Fibroblast of peridontal ligament (primary cell): ENCODE measurements at regions not wholly inside any gene's neighbourhood (a gene's known extent, or its start where the extent isn't known, plus 50 kb on each side); places are given as distances from the start of the nearest gene placed in this dataset.
"Not testable (repeated sequence)": the region's sequence is repeated elsewhere in the genome, so short reads cannot be mapped to it uniquely, and the experiment has no call there.

ENCODE experiments used
- DNase-seq: peaks from one replicate; pipeline ENCODE4 v3.0.0-alpha.2; 2010; ENCODE audit errors: extremely low read depth

- DNase-seq, result no peak
Observed at GRCh38 chr5:6273749-6274148, 104.6 kb downstream of the MED10 start.

- no peak for DNase-seq
Observed at GRCh38 chr5:6273090-6273735, 105.1 kb downstream of the MED10 start.

GRCh38 chr5:6269925-6270324, 108.4 kb downstream of the MED10 start:
- no peak for DNase-seq

- DNase-seq, result no peak
Observed at GRCh38 chr5:6266671-6267197, 111.6 kb downstream of the MED10 start.

- DNase-seq, result no peak
Observed at GRCh38 chr5:6264394-6264793, 114.0 kb downstream of the MED10 start.

- DNase-seq, result no peak
Observed at GRCh38 chr5:6262651-6263363, 115.5 kb downstream of the MED10 start.

- DNase-seq, result no peak
Observed at GRCh38 chr5:6261668-6262067, 116.7 kb downstream of the MED10 start.

- no peak for DNase-seq
Observed at GRCh38 chr5:6261256-6261655, 117.1 kb downstream of the MED10 start.

- DNase-seq, result no peak
Observed at GRCh38 chr5:6260846-6261245, 117.5 kb downstream of the MED10 start.

GRCh38 chr5:6256901-6257300, 121.4 kb downstream of the MED10 start:
- no peak for DNase-seq

GRCh38 chr5:6255956-6256355, 122.4 kb downstream of the MED10 start:
- no peak for DNase-seq

- no peak for DNase-seq
Observed at GRCh38 chr5:6253846-6254245, 124.5 kb downstream of the MED10 start.

- DNase-seq, result no peak
Observed at GRCh38 chr5:6253281-6253680, 125.1 kb downstream of the MED10 start.

- DNase-seq, result no peak
Observed at GRCh38 chr5:6252581-6252980, 125.8 kb downstream of the MED10 start.

GRCh38 chr5:6251565-6252102, 126.7 kb downstream of the MED10 start:
- DNase-seq, result no peak

GRCh38 chr5:6250121-6250520, 128.2 kb downstream of the MED10 start:
- no peak for DNase-seq

- no peak for DNase-seq
Observed at GRCh38 chr5:6248132-6248531, 130.2 kb downstream of the MED10 start.

GRCh38 chr5:6246820-6247437, 131.4 kb downstream of the MED10 start:
- DNase-seq, result no peak

- DNase-seq, result no peak
Observed at GRCh38 chr5:6244339-6244714, 134.0 kb downstream of the MED10 start.

- no peak for DNase-seq
Observed at GRCh38 chr5:6243706-6244338, 134.5 kb downstream of the MED10 start.

- DNase-seq, result not testable (repeated sequence)
Observed at GRCh38 chr5:6241056-6241455, 137.3 kb downstream of the MED10 start.

GRCh38 chr5:6236858-6237481, 141.4 kb downstream of the MED10 start:
- DNase-seq, result no peak
